ENCODE measurements at regions not wholly inside any gene's neighbourhood (a gene's known extent, or its start where the extent isn't known, plus 50 kb on each side); places are given as distances from the start of the nearest gene placed in this dataset.

GRCh38 chr18:70489571-70489970, 200.7 kb downstream of the SOCS6 start:
- DNase-seq = no peak

- DNase-seq = peak; percentile 13
Measured at GRCh38 chr18:70469916-70470315, 181.1 kb downstream of the SOCS6 start.

GRCh38 chr18:70468861-70469547, 180.2 kb downstream of the SOCS6 start:
- no peak for DNase-seq

GRCh38 chr18:70464343-70465114, 175.7 kb downstream of the SOCS6 start:
- DNase-seq = peak; percentile 74

- no peak for DNase-seq
Measured at GRCh38 chr18:70463085-70463484, 174.2 kb downstream of the SOCS6 start.

- no peak for DNase-seq
Measured at GRCh38 chr18:70462078-70462439, 173.2 kb downstream of the SOCS6 start.

GRCh38 chr18:70461323-70462077, 172.7 kb downstream of the SOCS6 start:
- no peak for DNase-seq

- no peak for DNase-seq
Measured at GRCh38 chr18:70459731-70460130, 170.9 kb downstream of the SOCS6 start.

- no peak for DNase-seq
Measured at GRCh38 chr18:70459251-70459650, 170.4 kb downstream of the SOCS6 start.

GRCh38 chr18:70457788-70458187, 168.9 kb downstream of the SOCS6 start:
- DNase-seq = no peak

GRCh38 chr18:70457223-70457622, 168.4 kb downstream of the SOCS6 start:
- DNase-seq = no peak

GRCh38 chr18:70456376-70456775, 167.5 kb downstream of the SOCS6 start:
- DNase-seq = no peak

GRCh38 chr18:70455731-70456130, 166.9 kb downstream of the SOCS6 start:
- no peak for DNase-seq

- peak; percentile 63 for DNase-seq
Measured at GRCh38 chr18:70454704-70455322, 166.0 kb downstream of the SOCS6 start.

- no peak for DNase-seq
Measured at GRCh38 chr18:70453058-70453775, 164.4 kb downstream of the SOCS6 start.

- no peak for DNase-seq
Measured at GRCh38 chr18:70452501-70452900, 163.7 kb downstream of the SOCS6 start.

- no peak for DNase-seq
Measured at GRCh38 chr18:70450426-70451253, 161.8 kb downstream of the SOCS6 start.

- DNase-seq = no peak
Measured at GRCh38 chr18:70448588-70448987, 159.7 kb downstream of the SOCS6 start.

GRCh38 chr18:70446063-70446462, 157.2 kb downstream of the SOCS6 start:
- DNase-seq = no peak

- DNase-seq = no peak
Measured at GRCh38 chr18:70442933-70443332, 154.1 kb downstream of the SOCS6 start.

GRCh38 chr18:70432804-70433400, 144.1 kb downstream of the SOCS6 start:
- DNase-seq = no peak

All from NCI-H748 treated with DMSO at 0.1 percent for 48 hours (cell line).